ENCODE measurements at regions not wholly inside any gene's neighbourhood (a gene's known extent, or its start where the extent isn't known, plus 50 kb on each side); places are given as distances from the start of the nearest gene placed in this dataset.

DNA sequence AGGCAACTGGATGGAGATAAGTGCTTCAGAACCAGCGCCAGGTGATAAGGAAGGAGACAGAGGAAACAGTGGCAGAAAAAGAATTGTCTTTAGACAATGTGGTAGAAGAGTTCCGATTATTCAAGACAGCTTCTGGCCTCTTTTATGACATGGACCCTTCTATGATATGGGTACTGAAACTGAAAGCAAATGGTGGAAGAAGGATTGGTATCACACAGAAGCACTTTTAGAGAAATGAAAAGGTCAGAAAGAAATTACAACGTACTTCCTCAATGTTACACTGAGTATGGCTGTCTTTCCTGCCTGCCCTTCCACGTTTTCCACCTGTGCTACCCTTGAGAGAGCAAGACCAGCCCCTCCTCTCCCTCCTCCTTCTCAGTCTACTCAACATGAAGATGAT lies 959.3 kb downstream of the DNAH5 start:
- TF ChIP-seq CTCF (IDR thresholded peaks at IDR 0.05) (no peak), POLR2A (IDR thresholded peaks at IDR 0.05) (no peak)

Data from Peyer's patch (tissue), 4 donors.